Dendritic cell treated with granulocyte-macrophage colony-stimulating factor and Interleukin-4, amounts not matched to agents 40 ng/mL and 50 ng/mL, for 4 days (primary cell): ENCODE measurements at regions not wholly inside any gene's neighbourhood (a gene's known extent, or its start where the extent isn't known, plus 50 kb on each side); places are given as distances from the start of the nearest gene placed in this dataset.
"Not testable (repeated sequence)": the region's sequence is repeated elsewhere in the genome, so short reads cannot be mapped to it uniquely, and the experiment has no call there.

Source experiments
- H3K27ac Mint-ChIP-seq: one replicate; pipeline ENCODE4 v1.8.0; 2022; ENCODE audit warnings: mild to moderate bottlenecking, mixed read lengths
- H3K27me3 Mint-ChIP-seq: one replicate; pipeline ENCODE4 v1.8.0; 2022; ENCODE audit warnings: mild to moderate bottlenecking, mixed read lengths
- H3K36me3 Mint-ChIP-seq: one replicate; pipeline ENCODE4 v1.8.0; 2022; ENCODE audit warnings: low read depth, mixed read lengths
- H3K4me1 Mint-ChIP-seq: one replicate; pipeline ENCODE4 v1.8.0; 2022; ENCODE audit warnings: low read depth, mixed read lengths
- H3K4me3 Mint-ChIP-seq: one replicate; pipeline ENCODE4 v1.8.0; 2022; ENCODE audit warnings: mild to moderate bottlenecking, moderate library complexity, mixed read lengths
- H3K9me3 Mint-ChIP-seq: one replicate; pipeline ENCODE4 v1.8.0; 2022; ENCODE audit warnings: mixed read lengths
- intact Hi-C: fragments of 100-400 bp; cut with micrococcal nuclease; formaldehyde crosslinking; loops from one replicate; pipeline ENCODE4 v1.15.0; 2022

- Mint-ChIP-seq H3K4me1 (peaks cover 33% of the 10 kb centered on the region), H3K27me3 (no peaks in the 10 kb centered on the region), H3K4me3 (no peak overlapping the region), H3K27ac (no peak overlapping the region), H3K9me3 (no peaks in the 10 kb centered on the region), H3K36me3 (peaks cover 59% of the 10 kb centered on the region)
- intact Hi-C loops = no loop called here
Measured at GRCh38 chrY:7292113-7292512, 380.6 kb upstream of the AMELY start.

GRCh38 chrY:7289889-7290833, 378.6 kb upstream of the AMELY start:
- no peaks in the 10 kb centered on the region for H3K9me3 Mint-ChIP-seq
- peaks cover 72% of the 10 kb centered on the region for H3K36me3 Mint-ChIP-seq
- H3K27ac Mint-ChIP-seq = peak overlapping the region; percentile 61
- peaks cover 44% of the 10 kb centered on the region for H3K4me1 Mint-ChIP-seq
- peak overlapping the region; percentile 75 for H3K4me3 Mint-ChIP-seq
- intact Hi-C loops = no loop called here
- H3K27me3 Mint-ChIP-seq = no peaks in the 10 kb centered on the region

GRCh38 chrY:7288611-7289010, 377.1 kb upstream of the AMELY start:
- Mint-ChIP-seq H3K36me3 (peaks cover 81% of the 10 kb centered on the region), H3K9me3 (no peaks in the 10 kb centered on the region), H3K27ac (peak overlapping the region; percentile 61), H3K4me3 (no peak overlapping the region), H3K27me3 (no peaks in the 10 kb centered on the region), H3K4me1 (peaks cover 54% of the 10 kb centered on the region)
- intact Hi-C loops = no loop called here

GRCh38 chrY:7287963-7288362, 376.4 kb upstream of the AMELY start:
- not testable (repeated sequence) for H3K27ac Mint-ChIP-seq
- Mint-ChIP-seq H3K36me3 (peaks cover 78% of the 10 kb centered on the region), H3K4me1 (peaks cover 57% of the 10 kb centered on the region)

GRCh38 chrY:7285388-7285787, 373.8 kb upstream of the AMELY start:
- Mint-ChIP-seq H3K4me3 (no peak overlapping the region), H3K4me1 (peaks cover 54% of the 10 kb centered on the region), H3K9me3 (no peaks in the 10 kb centered on the region), H3K27me3 (no peaks in the 10 kb centered on the region), H3K27ac (no peak overlapping the region), H3K36me3 (peaks cover 61% of the 10 kb centered on the region)
- intact Hi-C loops = no loop called here

More at GRCh38 chrY:7287963-7288362, 376.4 kb upstream of the AMELY start:
- H3K4me3 Mint-ChIP-seq, intact Hi-C loops, H3K27me3 Mint-ChIP-seq, H3K9me3 Mint-ChIP-seq: not testable (repeated sequence)

- H3K27me3 Mint-ChIP-seq = no peaks in the 10 kb centered on the region
- H3K27ac Mint-ChIP-seq = no peak overlapping the region
- intact Hi-C loops = no loop called here
- peaks cover 56% of the 10 kb centered on the region for H3K36me3 Mint-ChIP-seq
- peaks cover 55% of the 10 kb centered on the region for H3K4me1 Mint-ChIP-seq
- H3K9me3 Mint-ChIP-seq = no peaks in the 10 kb centered on the region
- H3K4me3 Mint-ChIP-seq = no peak overlapping the region
Measured at GRCh38 chrY:7283001-7283400, 371.4 kb upstream of the AMELY start.

- H3K27ac Mint-ChIP-seq, H3K9me3 Mint-ChIP-seq, intact Hi-C loops, H3K27me3 Mint-ChIP-seq: not testable (repeated sequence)
- Mint-ChIP-seq H3K4me3 (peak overlapping the region; percentile 27), H3K36me3 (peaks cover 47% of the 10 kb centered on the region), H3K4me1 (peaks cover 54% of the 10 kb centered on the region)
Measured at GRCh38 chrY:7280151-7280740, 368.7 kb upstream of the AMELY start.

- peak overlapping the region; percentile 94 for H3K27ac Mint-ChIP-seq
- H3K4me1 Mint-ChIP-seq = peaks cover 47% of the 10 kb centered on the region
- H3K4me3 Mint-ChIP-seq = peak overlapping the region; percentile 84
- no peaks in the 10 kb centered on the region for H3K27me3 Mint-ChIP-seq
- intact Hi-C loops = loop anchor here (10.0 kb wide), 1 partner anchor 59 kb away; no protein-coding TSS in a partner anchor
- H3K9me3 Mint-ChIP-seq = no peaks in the 10 kb centered on the region
- H3K36me3 Mint-ChIP-seq = peaks cover 36% of the 10 kb centered on the region
Measured at GRCh38 chrY:7275751-7276150, 364.2 kb upstream of the AMELY start.

- Mint-ChIP-seq H3K4me3 (peak overlapping the region; percentile 84), H3K36me3 (peaks cover 36% of the 10 kb centered on the region), H3K9me3 (no peaks in the 10 kb centered on the region), H3K27ac (peak overlapping the region; percentile 94), H3K4me1 (peaks cover 44% of the 10 kb centered on the region), H3K27me3 (no peaks in the 10 kb centered on the region)
- intact Hi-C loops = loop anchor here (10.0 kb wide), 1 partner anchor 60 kb away; no protein-coding TSS in a partner anchor
Measured at GRCh38 chrY:7275014-7275413, 363.5 kb upstream of the AMELY start.

- peak overlapping the region; percentile 84 for H3K4me3 Mint-ChIP-seq
- H3K9me3 Mint-ChIP-seq = no peaks in the 10 kb centered on the region
- H3K27me3 Mint-ChIP-seq = no peaks in the 10 kb centered on the region
- H3K27ac Mint-ChIP-seq = peak overlapping the region; percentile 94
- H3K36me3 Mint-ChIP-seq = peaks cover 36% of the 10 kb centered on the region
- intact Hi-C loops = loop anchor here (10.0 kb wide), 1 partner anchor 60 kb away; no protein-coding TSS in a partner anchor
- peaks cover 38% of the 10 kb centered on the region for H3K4me1 Mint-ChIP-seq
Measured at GRCh38 chrY:7274369-7274913, 362.9 kb upstream of the AMELY start.

- Mint-ChIP-seq H3K27ac (peak overlapping the region; percentile 94), H3K9me3 (no peaks in the 10 kb centered on the region), H3K4me1 (peaks cover 31% of the 10 kb centered on the region), H3K4me3 (peak overlapping the region; percentile 84), H3K36me3 (peaks cover 35% of the 10 kb centered on the region), H3K27me3 (no peaks in the 10 kb centered on the region)
- intact Hi-C loops = loop anchor here (10.0 kb wide), 1 partner anchor 61 kb away; no protein-coding TSS in a partner anchor
Measured at GRCh38 chrY:7273587-7274203, 362.1 kb upstream of the AMELY start.

GRCh38 chrY:7272556-7273195, 361.1 kb upstream of the AMELY start:
- Mint-ChIP-seq H3K9me3 (no peaks in the 10 kb centered on the region), H3K4me3 (peak overlapping the region; percentile 84), H3K27me3 (no peaks in the 10 kb centered on the region), H3K27ac (peak overlapping the region; percentile 94), H3K36me3 (peaks cover 30% of the 10 kb centered on the region), H3K4me1 (peaks cover 29% of the 10 kb centered on the region)
- intact Hi-C loops = loop anchor here (10.0 kb wide), 1 partner anchor 62 kb away; no protein-coding TSS in a partner anchor

- no peak overlapping the region for H3K4me3 Mint-ChIP-seq
- intact Hi-C loops = no loop called here
- H3K9me3 Mint-ChIP-seq = no peaks in the 10 kb centered on the region
- H3K4me1 Mint-ChIP-seq = no peaks in the 10 kb centered on the region
- H3K36me3 Mint-ChIP-seq = no peaks in the 10 kb centered on the region
- no peaks in the 10 kb centered on the region for H3K27me3 Mint-ChIP-seq
- H3K27ac Mint-ChIP-seq = no peak overlapping the region
Measured at GRCh38 chrY:7263773-7264172, 352.2 kb upstream of the AMELY start.
